Cortex of kidney (tissue), 1 donor: ENCODE measurements at regions not wholly inside any gene's neighbourhood (a gene's known extent, or its start where the extent isn't known, plus 50 kb on each side); places are given as distances from the start of the nearest gene placed in this dataset.
"Not testable (repeated sequence)": the region's sequence is repeated elsewhere in the genome, so short reads cannot be mapped to it uniquely, and the experiment has no call there.

Experiments
- DNase-seq: peaks from one replicate; lab custom pipeline; 2025; lab: John Stamatoyannopoulos, UW

DNA sequence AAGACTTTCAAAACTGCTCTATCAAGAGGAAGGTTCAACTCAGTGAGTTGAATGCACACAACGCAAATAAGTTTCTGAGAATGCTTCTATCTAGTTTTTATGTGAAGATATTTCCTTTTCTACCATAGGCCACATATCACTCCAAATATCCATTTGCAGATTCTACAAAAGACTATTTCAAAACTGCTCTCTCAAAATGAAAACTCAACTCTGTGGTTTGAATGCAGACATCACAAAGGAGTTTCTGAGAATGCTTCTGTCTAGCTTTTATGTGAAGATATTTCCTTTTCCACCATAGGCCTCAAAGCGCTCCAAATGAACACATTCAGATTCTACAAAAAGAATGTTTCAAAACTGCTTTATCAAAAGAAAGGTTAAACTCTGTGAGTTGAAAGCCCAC lies 1093.1 kb upstream of the DEFB115 start:
- DNase-seq = not testable (repeated sequence)

DNA sequence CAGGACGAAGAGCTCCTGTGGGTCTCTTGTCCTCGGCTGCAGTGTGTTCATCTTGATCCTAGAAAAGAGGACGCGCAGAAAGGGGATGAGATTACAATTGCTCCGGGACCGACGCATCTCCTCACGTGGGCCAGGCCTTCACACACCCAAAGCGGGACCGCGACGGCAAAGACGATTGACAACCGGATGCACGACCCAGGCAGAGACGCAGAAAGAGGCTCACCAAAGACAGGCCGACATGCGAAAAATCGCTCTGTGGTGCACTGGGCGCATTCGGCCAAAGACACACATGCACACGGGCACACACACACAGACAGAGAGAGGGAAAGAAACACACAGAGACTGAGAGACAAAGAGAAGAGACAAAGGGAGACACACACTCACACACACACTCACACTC lies 1089.9 kb upstream of the DEFB115 start:
- no peak for DNase-seq

DNA sequence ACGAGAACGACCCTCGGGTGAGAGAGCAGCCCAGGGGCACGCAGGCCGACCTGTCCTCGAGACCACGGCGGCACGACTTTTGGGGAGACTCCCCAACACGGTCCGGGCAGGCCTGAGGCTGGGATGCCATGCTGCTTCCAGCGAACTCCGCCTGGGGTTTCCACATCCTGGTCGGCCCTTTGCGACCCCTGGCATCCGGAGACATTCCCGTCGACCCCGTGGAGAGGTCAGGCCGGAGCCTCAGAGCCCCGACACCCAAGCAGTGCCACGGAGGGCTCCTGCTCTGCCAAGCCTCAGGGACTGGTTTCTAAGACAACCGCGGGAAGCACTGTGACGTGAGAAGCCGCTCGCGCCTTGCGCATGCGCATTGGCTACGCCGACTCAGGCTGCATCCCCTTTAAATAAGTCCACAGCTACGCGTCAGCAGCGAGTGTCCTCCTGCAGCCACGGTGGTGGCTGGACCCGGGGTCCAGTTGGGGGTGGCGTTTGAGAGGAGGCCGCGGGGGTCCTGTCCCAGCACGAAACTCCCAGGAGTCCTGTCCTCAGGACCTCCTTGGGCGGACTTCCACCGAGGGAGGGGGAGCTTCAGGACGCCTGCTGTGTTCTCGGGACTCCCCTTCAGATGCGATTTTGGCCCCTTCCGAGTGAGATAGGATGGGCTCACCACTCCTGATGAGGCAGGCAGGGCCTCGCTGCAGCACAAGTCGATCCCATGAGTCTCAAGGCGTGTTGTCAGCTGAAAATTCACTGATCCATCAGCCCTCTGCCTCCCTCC lies 1089.3 kb upstream of the DEFB115 start:
- DNase-seq = no peak

DNA sequence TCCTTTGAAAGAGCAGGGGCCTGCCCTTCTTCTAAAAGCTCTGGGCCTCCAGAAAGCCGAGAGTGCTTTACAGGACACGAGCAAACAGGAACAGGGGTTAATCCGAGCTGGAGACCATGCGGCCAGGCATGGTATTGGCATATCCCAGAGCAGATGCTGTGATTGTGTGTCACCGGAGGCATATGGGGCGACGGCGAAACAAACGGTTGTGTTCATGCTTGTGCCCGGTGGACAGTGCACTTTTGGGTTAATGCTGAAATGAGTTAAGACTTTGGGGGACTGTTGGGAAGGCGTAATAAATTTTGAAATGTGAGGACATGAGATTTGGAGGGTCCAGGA lies 1088.7 kb upstream of the DEFB115 start:
- DNase-seq = no peak

DNA sequence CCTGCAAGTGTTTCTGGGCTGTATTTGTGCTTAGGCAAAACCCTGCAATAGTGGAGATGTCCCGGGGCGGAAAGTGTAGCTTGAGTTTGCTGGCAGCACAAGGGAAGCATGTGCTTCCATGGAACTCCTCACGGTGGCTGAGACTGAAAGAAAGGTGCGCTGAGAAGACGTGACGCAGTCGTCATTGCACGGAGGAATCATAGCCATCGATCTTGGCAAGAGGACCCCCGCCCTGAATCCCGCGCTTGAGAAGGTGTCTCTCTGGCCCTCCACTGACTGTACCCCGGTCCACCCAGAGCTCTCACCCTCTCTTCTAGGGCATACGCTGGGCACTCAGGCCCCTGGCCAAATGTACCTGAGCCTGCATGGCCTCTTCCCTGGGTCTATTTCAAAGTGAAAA lies 1081.8 kb upstream of the DEFB115 start:
- DNase-seq = no peak

DNA sequence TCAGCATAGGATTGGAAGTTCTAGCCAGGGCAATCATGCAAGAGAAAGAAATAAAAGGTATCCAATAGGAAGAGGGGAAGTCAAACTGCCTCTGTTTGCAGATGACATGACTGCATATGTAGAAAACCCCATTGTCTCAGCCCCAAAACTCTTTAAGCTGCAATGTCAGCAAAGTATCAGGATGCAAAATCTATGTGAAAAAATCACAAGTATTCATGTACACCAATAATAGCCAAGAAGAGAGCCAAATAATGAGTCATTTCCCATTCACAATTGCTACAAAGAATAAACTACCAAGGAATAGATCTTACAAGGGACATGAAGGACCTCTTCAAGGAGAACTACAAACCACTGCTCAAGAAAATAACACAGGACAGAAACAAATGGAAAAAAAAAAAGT lies 1074.3 kb upstream of the DEFB115 start:
- DNase-seq = not testable (repeated sequence)

DNA sequence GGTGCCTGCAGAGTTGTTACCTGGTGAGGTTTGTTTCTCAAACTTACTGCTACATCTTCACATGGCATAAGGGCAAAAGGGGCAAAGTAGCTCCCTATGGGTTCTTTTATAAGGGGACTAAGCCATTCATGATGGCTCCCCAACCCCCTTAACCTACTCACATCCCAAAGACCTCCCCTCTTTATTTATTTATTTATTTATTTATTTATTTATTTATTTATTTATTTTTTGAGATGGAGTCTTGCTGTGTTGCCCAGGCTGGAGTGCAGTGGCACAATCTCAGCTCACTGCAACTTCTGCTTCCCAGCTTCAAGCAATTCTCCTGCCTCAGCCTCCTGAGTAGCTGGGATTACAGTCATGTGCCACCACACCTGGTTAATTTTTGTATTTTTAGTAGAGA lies 1065.7 kb upstream of the DEFB115 start:
- not testable (repeated sequence) for DNase-seq

DNA sequence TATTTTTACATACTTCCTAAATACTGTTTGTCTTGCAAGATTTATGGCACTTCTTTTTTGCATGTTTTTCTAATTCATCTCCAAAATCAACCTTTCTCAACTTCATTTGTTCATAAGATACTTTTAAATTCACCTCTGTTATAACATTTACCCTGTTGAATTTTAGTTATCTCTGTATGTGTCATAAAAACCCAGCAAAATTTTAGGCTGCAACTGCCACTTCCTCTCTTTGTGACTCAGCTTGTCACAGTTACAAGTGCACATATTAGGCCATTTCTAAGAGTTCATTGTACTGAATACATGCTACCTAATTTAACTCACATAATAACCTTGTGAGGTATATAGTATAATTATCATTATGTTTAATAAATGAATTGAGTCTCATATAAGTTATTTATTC lies 1023.0 kb upstream of the DEFB115 start:
- not testable (repeated sequence) for DNase-seq

DNA sequence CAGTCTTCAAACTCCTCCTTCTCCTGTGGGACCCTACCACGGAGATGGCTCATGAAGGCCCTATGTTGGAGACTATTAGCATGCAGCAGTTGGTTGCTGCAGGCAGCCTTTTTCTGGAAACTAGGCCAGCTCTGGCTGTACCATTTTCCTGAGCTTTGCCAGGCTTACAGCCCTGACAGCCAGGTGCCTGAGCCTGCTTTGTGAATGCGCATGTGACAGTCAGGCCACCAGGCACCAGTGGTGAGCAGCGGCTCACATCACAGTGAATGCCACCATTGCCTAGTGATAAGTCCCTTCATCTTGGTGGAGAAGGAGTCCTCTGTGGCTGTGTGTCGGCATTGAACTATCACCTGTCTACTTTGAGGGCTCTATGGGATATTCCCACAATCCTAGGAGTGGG lies 982.4 kb upstream of the DEFB115 start:
- DNase-seq = not testable (repeated sequence)

DNA sequence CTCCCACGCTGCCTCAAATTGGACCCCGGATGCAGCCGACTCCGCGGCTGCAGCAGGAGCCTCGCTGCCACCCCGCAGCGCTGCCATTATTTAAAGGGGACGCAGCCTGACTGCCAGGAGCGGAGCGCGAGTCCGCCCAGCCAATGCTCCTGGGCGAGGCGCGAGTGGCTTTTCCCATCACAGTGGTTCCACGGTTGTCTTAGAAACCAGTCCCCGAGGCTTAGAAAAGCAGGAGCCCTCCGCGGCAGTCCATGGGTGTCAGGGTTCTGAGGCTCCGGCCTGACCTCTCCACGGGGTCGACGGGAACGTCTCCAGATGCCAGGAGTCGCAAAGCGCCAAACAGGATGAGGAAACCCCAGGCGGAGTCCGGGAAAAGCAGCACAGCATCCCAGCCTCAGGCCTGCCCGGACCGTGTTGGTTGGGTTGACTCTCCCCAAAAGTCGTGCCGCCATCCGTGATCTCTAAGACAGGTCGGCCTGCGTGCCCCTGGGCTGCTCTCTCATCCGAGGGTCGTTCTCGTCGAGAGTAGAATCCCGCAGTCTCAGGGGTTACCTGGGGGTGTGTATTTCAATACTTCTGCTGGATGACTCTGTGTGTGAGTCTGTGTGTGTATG lies 975.8 kb upstream of the DEFB115 start:
- no peak for DNase-seq

DNA sequence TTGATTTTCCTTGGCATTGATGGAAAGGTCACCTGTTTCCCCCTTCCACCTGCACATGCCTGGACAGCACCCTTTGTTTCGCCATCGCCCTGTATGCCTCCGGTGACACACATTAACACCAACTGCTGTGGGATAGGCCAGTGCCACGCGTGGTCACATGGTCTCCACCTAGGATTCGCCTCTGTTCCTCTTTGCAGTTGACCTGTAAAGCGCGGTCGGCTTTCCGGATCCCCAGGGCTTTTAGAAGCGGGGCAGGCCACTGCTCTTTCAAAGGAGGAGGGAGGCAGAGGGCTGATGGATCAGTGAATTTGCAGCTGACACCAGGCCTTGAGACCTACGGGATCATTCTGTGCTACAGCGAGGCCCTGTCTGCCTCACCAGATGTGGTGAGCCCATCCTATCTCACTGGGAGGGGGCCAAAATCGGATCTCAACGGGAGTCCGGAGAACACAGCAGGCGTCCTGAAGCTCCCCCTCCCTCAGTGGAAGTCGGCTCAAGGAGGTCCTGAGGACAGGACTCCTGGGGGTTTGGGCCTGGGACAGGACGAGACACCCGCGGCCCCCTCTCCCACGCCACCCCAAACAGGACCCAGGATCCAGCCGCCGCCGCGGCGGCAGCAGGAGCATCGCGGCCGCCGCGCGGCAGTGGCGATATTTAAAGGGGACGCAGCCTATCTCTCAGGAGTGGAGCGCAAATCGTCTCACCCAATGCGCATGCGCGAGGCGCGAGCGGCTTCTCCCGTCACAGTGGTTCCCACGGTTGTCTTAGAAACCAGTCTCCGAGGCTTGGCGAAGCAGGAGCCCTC lies 973.8 kb upstream of the DEFB115 start:
- not testable (repeated sequence) for DNase-seq

DNA sequence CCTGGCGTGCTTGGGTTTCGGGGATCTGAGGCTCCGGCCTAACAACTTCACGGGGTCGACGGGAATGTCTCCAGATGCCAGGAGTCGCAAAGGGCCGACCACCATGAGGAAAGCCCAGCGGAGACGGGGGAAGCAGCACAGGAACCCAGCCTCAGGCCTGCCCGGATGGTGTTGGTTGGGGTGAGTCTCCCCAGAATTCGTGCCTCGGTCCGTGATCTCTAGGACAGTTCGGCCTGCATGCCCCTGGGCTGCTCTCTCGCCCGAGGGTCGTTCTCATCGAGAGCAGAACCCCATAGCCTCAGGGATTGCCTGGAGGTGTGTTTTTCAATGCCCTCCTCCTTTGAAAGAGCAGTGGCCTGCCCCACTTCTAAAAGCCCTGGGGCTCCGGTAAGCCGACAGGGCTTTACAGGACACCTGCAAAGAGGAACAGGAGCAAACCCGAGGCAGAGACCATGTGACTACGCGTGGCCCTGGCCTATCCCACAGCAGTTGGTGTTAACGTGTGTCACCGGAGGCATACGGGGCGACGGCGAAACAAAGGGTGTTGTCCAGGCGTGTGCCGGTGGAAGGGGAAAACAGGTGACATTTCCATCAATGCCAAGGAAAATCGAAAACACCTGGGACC lies 973.1 kb upstream of the DEFB115 start:
- DNase-seq = peak; percentile 36

DNA sequence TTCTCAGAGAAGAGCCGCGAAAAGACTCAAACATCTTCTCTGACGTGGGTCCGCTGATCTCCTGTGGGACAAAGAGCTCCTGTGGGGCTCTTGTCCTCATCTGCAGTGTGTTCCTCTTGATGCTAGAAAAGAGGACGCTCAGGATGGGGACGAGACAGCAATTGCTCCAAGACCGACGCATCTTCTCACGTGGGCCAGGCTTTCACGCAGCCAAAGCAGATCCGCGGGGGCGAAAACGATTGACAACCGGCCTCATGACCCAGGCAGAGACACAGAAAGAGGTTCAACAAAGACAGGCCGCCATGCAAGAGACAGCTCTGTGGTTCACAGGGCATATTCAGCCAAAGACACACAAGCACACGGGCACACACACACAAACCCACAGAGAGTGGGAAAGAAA lies 971.8 kb upstream of the DEFB115 start:
- no peak for DNase-seq

DNA sequence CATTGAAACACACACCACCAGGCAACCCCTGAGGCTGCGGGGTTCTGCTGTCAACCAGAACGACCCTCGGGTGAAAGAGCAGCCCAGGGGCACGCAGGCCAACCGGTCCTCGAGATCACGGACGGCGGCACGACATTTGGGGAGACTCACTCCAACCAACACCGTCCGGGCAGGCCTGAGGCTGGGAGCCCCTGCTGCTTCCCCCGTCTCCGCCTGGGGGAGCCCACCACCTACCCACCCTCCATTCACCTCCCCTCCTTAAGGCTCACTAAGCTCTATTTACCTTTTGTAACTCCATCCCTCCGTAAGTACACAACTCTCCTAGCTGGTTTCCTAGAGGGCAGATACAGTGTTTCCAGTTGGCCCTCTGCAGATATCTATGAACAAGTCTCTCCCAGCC lies 971.3 kb upstream of the DEFB115 start:
- no peak for DNase-seq

DNA sequence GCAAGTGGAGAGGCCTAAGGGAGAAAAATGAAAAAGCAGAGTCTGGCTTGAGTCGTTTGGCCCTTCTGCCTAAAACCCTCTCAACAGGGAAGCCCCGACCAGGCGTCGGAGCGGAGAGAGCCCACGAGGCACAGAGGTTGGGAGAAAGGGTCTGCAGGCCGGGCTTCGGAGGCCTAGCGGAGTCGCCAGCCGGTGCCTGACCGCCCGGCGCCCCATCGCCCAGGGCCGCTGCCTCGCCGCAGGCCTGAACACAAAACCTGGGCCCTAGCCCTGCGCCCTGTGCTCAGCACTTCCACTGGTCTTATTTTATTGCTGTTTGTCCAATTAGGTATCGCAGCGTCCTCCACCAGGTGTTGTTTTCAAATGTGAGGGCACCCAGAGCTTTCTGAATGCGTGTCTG lies 970.0 kb upstream of the DEFB115 start:
- not testable (repeated sequence) for DNase-seq

DNA sequence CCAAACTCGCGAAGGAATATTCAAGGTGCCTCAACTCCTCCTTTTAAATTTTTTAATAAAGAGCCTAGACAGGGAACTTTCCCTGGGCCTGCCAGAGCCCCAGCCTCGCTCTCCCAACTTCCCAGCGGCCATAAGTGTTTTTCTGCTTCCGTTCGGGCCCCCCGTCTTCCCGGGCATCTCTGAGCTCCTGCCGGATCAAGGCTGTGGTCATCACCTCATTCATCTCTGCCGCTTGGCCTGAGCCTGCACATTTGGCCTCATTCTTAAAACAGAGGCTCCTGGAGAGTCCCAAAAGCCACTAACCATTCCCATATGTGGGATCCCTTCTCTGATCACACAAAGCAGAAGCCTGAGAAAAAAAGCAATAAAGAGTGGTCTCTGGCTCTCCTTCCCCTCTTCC lies 969.1 kb upstream of the DEFB115 start:
- no peak for DNase-seq

DNA sequence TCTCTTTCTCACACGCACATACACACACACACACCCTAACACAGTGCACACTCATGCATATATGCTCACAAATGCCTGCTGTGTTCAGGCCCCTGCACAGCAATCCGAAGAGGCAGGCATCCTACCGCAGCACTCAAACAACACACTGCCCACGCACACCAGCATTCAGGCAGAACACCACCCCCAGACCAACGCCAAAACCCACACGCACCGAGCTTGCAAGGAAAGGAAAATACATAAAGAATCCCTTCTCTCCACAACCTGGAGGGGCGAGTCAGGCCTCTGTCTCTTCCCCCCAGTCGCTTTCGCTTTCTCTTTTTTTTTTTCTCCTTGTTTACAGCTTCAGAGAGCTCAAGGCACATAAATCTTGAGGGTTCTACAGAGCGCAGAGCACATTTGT lies 968.4 kb upstream of the DEFB115 start:
- not testable (repeated sequence) for DNase-seq

DNA sequence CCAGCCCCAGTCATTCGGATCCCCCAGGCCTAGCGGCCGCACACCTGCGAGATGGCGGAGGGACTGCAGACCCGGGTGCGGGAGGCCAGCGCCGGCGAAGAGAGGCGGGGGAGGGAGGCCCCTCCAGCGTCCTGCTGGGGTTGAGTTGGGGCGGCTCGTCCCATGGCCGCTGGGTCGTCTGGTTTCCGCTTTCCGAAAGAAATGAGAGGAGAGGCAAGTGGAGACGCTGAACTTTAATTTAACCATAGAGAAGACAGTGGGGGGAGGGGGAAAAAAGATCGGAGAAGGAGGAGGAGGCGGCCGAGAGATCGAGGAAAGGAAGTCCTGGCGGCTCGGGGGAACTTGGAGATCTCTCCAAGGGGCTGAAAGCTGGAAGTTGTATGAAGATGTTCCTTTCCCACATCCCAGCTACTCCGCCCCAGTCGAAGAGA lies 967.7 kb upstream of the DEFB115 start:
- DNase-seq = not testable (repeated sequence)

DNA sequence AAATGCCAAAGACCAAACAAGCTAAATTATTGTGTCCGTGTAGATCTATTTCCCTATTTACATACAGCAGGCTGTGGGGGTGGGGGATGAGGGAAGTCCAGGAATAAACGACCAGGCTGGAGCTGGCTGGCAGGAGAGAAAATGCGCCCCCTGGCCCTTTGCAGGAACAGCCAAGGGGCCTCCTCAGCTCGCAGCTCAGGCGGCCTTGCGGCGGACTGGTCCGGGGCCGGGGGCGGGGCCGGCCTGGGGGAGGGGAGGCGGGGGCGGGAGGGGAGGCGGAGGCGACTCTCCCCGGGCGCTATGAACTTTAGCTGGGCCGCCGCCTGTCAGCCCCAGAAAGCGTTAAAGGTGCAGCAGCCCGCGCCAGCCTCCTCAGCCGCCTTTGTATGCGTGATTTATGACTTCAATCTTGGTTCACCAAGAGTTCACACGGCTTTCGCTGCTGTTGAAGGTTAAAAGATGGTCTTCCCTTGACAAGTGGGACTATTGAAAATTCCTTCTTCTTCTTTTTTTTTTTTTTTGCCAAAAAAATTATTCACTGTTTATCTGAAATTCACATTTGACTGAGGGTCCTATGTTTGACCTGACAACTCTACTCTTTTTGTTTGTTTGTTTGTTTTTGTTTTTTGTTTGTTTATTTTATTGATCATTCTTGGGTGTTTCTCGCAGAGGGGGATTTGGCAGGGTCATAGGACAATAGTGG lies 967.0 kb upstream of the DEFB115 start:
- DNase-seq = not testable (repeated sequence)

DNA sequence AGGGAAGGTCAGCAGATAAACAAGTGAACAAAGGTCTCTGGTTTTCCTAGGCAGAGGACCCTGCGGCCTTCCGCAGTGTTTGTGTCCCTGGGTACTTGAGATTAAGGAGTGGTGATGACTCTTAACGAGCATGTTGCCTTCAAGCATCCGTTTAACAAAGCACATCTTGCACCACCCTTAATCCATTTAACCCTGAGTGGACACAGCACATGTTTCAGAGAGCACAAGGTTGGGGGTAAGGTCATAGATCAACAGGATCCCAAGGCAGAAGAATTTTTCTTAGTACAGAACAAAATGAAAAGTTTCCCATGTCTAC lies 966.4 kb upstream of the DEFB115 start:
- not testable (repeated sequence) for DNase-seq

DNA sequence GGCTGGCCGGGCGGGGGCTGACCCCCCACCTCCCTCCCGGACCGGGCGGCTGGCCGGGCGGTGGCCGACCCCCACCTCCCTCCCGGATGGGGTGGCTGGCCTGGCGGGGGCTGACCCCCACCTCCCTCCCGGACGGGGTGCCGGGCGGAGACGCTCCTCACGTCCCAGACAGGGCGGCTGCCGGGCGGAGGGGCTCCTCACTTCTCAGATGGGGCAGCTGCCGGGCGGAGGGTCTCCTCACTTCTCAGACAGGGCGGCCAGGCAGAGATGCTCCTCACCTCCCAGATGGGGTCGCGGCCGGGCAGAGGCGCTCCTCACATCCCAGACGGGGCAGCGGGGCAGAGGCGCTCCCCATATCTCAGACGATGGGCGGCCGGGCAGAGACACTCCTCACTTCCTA lies 965.8 kb upstream of the DEFB115 start:
- DNase-seq = not testable (repeated sequence)

DNA sequence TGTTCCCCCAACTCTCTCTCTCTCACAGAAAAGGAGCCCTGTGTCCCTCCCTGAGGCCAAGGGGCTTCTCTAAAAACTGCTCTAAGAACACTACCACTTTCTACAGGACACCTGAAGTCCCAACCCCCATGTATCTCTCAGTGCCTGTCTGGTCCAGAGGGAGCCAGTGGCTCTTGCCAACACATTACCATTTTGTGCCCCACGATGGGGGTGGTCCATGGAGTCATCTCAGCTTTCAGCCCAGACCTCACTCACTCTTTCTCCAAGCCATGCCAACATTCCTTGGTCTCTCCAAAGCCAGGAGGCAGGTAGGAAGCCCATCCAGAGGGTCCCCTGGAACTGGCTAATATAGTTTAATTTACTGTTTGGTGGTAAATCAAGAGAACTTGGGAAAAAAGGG lies 962.1 kb upstream of the DEFB115 start:
- not testable (repeated sequence) for DNase-seq
